Endothelial cell (in vitro differentiated cells): ENCODE measurements at regions not wholly inside any gene's neighbourhood (a gene's known extent, or its start where the extent isn't known, plus 50 kb on each side); places are given as distances from the start of the nearest gene placed in this dataset.

Experiments used
- DNase-seq: peaks from one replicate; pipeline ENCODE4 v3.0.0; 2021; ENCODE audit warnings: low spot score
- H3K27ac Mint-ChIP-seq: one replicate; pipeline ENCODE4 v1.8.0; 2021; ENCODE audit warnings: mixed read lengths, inconsistent platforms; ENCODE audit not compliant: unreplicated experiment
- H3K27me3 Mint-ChIP-seq: one replicate; pipeline ENCODE4 v1.8.0; 2021; ENCODE audit warnings: mild to moderate bottlenecking, moderate library complexity, mixed read lengths, inconsistent platforms; ENCODE audit not compliant: unreplicated experiment
- H3K36me3 Mint-ChIP-seq: one replicate; pipeline ENCODE4 v1.8.0; 2021; ENCODE audit warnings: mild to moderate bottlenecking, low read depth, mixed read lengths, inconsistent platforms; ENCODE audit not compliant: unreplicated experiment
- H3K4me1 Mint-ChIP-seq: one replicate; pipeline ENCODE4 v1.8.0; 2021; ENCODE audit warnings: mild to moderate bottlenecking, mixed read lengths, inconsistent platforms; ENCODE audit not compliant: unreplicated experiment
- H3K4me3 Mint-ChIP-seq: one replicate; pipeline ENCODE4 v1.8.0; 2021; ENCODE audit warnings: mild to moderate bottlenecking, mixed read lengths, inconsistent platforms; ENCODE audit not compliant: unreplicated experiment
- H3K9me3 Mint-ChIP-seq: one replicate; pipeline ENCODE4 v1.8.0; 2021; ENCODE audit warnings: mixed read lengths, inconsistent platforms; ENCODE audit not compliant: unreplicated experiment
- CTCF ChIP-seq: fragments of 200-600 bp; sonication (generic); IDR thresholded peaks from one replicate; pipeline ENCODE4 v1.5.0; 2021; ENCODE audit warnings: antibody characterized with exemption; ENCODE audit not compliant: unreplicated experiment

- Mint-ChIP-seq H3K9me3 (no peaks in the 10 kb centered on the region), H3K27ac (no peak overlapping the region), H3K4me1 (peaks cover 9% of the 10 kb centered on the region), H3K4me3 (no peak overlapping the region), H3K36me3 (no peaks in the 10 kb centered on the region), H3K27me3 (no peaks in the 10 kb centered on the region)
- no peak for DNase-seq
- TF ChIP-seq CTCF, result no peak
Observed at GRCh38 chr20:60728705-60729104, 523.4 kb upstream of the CDH4 start.

- no peak for DNase-seq
- H3K4me3 Mint-ChIP-seq, result no peak overlapping the region
- H3K36me3 Mint-ChIP-seq, result no peaks in the 10 kb centered on the region
- no peaks in the 10 kb centered on the region for H3K27me3 Mint-ChIP-seq
- TF ChIP-seq CTCF, result no peak
- H3K27ac Mint-ChIP-seq, result no peak overlapping the region
- peaks cover 15% of the 10 kb centered on the region for H3K4me1 Mint-ChIP-seq
- no peaks in the 10 kb centered on the region for H3K9me3 Mint-ChIP-seq
Observed at GRCh38 chr20:60729135-60729900, 522.7 kb upstream of the CDH4 start.

GRCh38 chr20:60732322-60732721 lies 519.7 kb upstream of the CDH4 start:
- Mint-ChIP-seq H3K27me3 (no peaks in the 10 kb centered on the region), H3K4me1 (peaks cover 20% of the 10 kb centered on the region), H3K9me3 (no peaks in the 10 kb centered on the region), H3K4me3 (no peak overlapping the region), H3K27ac (no peak overlapping the region), H3K36me3 (no peaks in the 10 kb centered on the region)
- DNase-seq, result no peak
- no peak for TF ChIP-seq CTCF

GRCh38 chr20:60748086-60748485 lies 504.0 kb upstream of the CDH4 start:
- Mint-ChIP-seq H3K27me3 (peaks cover 5% of the 10 kb centered on the region), H3K4me1 (no peaks in the 10 kb centered on the region), H3K9me3 (no peaks in the 10 kb centered on the region), H3K4me3 (no peak overlapping the region), H3K36me3 (peaks cover 4% of the 10 kb centered on the region), H3K27ac (no peak overlapping the region)
- TF ChIP-seq CTCF, result no peak
- no peak for DNase-seq

GRCh38 chr20:60749804-60750602 lies 502.1 kb upstream of the CDH4 start:
- Mint-ChIP-seq H3K36me3 (peaks cover 4% of the 10 kb centered on the region), H3K27ac (no peak overlapping the region), H3K9me3 (no peaks in the 10 kb centered on the region), H3K4me1 (no peaks in the 10 kb centered on the region), H3K4me3 (no peak overlapping the region), H3K27me3 (peaks cover 5% of the 10 kb centered on the region)
- no peak for TF ChIP-seq CTCF
- DNase-seq, result no peak
